Sigmoid colon (tissue), 4 donors: ENCODE measurements at regions not wholly inside any gene's neighbourhood (a gene's known extent, or its start where the extent isn't known, plus 50 kb on each side); places are given as distances from the start of the nearest gene placed in this dataset.

Experiments used
- EP300 ChIP-seq, 4 donors: sonication (generic); formaldehyde crosslinking; IDR thresholded peaks; one replicate each; pipeline ENCODE4 v1.6.1; 2017; ENCODE audit warnings: antibody characterized with exemption in 4 of 4
- POLR2A ChIP-seq, 2 donors: fragments of 450-650 bp; IDR thresholded peaks; one replicate each; pipeline ENCODE4 v1.6.1; 2016; ENCODE audit warnings: antibody characterized with exemption in 2 of 2, mild to moderate bottlenecking in 2 of 2, moderate library complexity in 2 of 2

DNA sequence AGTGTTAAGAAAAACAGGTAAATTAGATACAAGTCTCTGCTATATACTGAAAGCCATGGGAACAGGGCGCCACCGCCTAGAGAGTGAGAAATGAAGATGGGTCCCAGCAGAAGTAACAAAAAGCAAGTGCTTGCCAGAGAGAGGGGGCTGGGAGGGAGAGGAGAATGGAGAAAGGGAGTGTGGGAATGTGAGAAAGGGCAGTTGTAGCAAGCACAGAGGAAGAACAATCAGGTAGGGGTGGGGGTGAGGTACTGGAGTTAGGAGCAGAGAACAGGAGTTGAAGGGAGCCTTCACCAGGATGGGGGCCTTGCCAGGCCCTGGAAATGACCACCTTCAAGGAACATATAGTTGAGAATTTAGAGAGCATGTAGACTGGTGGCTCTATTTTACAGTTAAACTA, 66.8 kb downstream of the TCF20 start:
- TF ChIP-seq POLR2A (IDR thresholded peaks at IDR 0.05) (no peak), EP300 (IDR thresholded peaks at IDR 0.05) (no peak)
